Cerebellar cortex (tissue), 1 donor: ENCODE measurements at regions not wholly inside any gene's neighbourhood (a gene's known extent, or its start where the extent isn't known, plus 50 kb on each side); places are given as distances from the start of the nearest gene placed in this dataset.

Source experiments
- DNase-seq: peaks from one replicate; pipeline ENCODE4 v3.0.0-alpha.2; 2015; ENCODE audit warnings: low spot score

DNA sequence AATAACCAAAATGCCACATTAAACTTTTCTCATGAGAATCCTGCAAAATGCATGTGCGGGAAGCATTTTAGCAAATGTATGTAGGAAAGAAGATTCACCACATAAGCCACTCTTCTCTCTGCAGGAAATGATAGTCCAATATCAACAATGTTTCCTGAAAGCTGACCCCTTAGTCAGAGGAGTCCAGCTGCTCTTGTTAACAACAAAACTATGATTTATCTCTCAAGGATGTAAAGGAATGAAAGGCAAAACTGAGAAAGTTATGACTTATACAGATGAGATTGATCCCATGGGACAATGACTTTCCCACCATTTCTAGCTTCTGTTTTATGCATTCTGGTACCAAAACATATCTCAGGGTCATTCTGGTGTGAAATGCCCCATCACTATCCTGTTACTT is 125.0 kb upstream of the EDNRA start:
- no peak for DNase-seq

DNA sequence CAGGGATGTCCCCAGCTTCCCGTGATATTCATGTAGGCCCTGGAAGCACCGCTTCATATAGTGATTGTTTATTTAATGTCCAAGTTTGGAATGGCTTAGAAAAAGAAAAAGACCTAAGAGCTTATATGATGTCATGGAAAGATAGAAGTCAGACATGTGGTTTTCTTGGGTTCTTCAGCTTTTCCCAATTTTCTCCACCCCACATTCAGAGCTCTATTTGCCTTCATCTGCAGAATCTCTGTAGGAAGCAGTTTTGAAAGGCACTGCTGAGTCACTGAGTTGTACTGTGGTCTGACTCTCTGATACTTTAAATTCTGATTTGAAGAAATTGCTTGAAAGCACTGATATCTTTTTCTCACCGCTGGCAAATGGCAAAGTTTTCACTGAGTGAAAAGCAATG is 120.6 kb upstream of the EDNRA start:
- DNase-seq: no peak

DNA sequence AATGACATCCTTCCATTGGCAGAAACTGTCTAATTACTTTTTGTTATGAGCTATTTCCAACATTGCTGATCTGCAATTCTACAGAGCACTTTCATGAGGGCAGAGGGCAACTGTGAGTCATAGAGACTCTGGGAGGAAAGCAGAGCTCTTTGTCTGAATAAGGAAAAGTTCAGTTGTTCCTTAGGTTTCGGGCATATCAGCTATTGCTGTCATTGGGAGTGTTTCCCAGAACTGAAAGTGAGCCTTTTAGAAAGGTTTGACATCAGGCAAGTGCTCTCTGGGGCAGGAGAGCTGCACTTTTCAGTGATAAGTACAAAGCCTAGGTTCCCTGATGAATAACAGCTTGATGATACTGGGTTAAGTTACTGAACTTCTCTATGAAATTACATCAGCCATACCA is 119.2 kb upstream of the EDNRA start:
- no peak for DNase-seq

DNA sequence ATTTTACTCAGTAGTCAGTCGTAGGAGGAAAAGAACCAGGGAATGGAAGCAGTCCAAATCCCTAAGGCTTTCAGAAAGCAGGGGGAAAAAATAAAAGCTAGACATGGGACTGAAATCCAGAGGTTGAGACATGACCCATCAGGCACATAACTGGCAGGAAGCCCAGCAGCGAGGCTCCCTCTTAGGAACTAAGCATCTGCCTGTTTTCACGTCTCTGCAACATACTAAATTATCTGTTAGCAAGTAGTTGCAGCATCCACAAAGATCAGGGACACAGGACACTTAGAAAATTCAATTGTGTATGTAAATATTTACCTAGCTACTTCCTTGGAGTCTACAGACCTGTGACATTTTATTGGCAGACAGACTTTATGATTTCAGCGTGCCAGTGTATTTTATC is 118.0 kb upstream of the EDNRA start:
- no peak for DNase-seq

DNA sequence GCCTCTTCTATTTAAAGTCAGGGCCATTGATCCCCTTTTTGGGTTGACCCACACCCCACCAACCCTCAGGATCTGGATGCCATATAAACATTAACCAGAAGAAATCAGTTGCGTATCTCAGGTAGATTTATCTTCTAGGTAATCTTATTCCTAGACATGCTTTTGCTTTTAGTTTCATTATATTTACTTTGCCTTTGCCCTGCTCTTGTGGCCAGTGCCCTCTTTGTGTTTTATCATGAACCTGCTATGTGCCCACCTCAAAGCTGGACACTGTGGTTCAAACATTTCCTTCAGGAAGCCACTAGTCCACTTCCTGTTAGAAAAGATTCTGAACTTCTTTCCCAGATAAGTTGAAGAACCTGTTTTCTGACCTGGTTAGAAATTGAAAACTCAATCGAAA is 117.4 kb upstream of the EDNRA start:
- no peak for DNase-seq

DNA sequence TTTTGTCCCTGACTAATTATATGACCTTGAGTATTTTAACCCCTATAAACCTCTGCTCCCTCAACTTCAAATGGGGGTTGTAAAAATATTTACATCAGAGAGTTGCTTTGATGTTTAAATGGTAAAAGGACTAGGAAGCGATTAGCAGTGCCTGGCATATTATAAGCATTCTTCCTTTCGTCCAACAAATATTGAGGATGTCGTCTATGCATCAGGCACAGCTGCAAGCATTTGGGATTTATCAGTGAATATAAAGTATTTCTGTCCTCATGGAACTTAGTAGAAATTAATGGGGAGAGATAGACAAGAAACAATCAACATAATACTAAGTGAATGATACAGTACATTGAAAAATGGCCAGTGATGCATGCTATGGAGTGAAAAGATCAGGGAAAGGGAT is 115.5 kb upstream of the EDNRA start:
- DNase-seq: no peak

DNA sequence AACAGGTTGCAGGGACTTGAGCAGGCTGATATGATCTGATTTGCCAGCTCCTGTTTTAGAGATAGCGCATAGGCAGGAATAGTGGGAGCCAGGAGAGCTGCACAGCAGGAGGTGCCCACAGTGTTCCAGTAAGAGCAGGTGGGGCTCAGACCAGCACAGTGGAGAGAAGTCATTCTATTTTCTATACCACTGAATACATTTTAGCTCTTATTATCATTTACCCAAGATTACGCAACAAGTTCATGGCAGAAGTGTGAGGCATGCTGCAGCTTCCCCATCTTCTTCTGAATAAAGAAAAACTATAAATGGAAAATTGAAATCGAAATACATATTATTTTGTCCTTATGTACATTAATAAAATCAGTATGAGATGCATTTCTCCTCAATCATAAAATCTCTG is 114.7 kb upstream of the EDNRA start:
- DNase-seq: no peak

DNA sequence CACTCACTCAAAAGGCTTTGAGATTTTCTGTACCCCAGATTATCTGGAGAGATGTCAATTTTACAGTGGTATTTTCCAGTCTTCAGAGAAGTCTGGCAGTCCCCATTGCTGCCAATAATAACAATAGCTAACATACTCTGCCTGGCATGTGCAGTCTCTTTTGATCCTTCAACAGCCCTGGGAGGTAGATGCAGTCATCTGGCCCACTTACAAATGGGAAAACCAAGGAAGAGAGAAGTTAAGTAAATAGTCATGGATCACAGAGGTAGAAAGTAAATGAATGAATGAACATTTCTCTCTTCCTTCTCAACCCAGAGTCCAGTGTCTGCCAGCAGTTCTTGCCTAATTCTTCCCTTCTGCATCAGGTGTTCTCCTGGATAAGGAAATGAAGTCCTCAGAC is 113.0 kb upstream of the EDNRA start:
- DNase-seq: no peak

DNA sequence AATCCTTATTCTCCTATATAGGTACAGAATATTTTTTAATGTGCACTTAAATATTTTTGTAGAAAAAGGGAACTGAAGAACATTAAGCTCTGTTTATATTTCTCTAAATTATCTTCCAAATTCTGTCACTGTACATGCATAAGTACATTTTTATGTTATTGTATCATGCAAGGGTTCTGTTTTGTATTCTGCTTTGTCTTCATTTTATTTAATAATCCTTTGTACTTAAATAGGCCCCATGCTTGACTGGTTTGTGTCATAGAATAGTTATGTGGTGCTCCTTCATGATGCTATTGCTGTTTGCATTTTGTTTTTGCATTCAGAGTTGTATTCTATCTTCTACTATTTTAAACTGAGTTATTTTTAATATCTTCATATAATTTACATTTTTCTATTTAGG is 111.9 kb upstream of the EDNRA start:
- no peak for DNase-seq

DNA sequence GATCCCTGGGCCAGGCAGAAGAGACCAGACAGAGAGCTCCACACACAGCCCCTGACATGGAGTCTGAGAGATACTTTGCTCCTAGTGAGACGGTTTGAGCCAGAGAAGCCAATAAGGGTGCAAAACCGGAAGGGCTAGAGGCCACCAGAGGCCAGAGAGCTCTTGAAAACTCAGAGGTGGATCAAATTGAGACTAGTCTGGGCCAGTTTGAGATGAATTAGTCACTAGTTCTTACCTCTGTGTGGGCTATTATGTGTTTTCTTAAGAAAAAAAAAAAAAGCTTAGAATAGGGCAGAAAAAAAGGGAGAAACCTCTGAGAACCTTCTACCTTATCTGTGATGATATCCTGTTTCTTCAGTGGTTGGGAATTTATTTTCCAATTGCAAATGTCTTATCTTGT is 110.4 kb upstream of the EDNRA start:
- no peak for DNase-seq

DNA sequence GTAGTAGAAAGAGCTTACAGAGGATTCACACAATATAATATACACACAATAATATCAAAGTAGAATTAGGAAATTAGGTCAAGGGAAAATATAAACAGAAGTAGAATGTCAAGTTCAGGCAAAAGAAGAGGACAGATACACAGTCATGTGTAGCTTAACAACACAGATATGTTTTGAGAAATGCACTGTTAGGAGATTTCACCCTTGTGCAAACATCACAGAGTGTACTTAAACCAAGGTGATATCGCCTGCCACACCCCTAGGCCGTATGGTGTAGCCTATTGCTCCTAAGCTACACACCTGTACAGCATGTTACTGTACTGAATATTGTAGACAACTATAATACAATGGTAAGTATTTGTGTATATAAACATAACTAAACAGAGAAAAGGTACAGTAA is 110.0 kb upstream of the EDNRA start:
- no peak for DNase-seq

DNA sequence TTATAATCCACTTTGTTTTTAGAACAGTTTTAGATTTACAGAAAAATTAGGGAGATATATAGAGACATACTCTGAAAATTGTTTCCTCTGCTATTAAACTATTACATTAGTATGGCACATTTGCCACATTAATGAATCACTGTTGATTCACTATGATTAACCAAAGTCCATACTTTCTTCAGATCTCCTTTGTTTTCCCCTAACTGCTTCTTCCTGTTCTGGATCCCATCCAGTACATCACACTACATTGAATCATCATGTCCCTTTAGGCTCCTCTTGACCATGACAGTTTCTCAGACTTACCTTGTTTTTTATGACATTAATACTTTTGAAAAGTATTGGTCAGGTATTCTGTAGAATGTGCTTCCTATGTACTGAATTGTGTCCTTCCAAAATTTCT is 109.2 kb upstream of the EDNRA start:
- no peak for DNase-seq

DNA sequence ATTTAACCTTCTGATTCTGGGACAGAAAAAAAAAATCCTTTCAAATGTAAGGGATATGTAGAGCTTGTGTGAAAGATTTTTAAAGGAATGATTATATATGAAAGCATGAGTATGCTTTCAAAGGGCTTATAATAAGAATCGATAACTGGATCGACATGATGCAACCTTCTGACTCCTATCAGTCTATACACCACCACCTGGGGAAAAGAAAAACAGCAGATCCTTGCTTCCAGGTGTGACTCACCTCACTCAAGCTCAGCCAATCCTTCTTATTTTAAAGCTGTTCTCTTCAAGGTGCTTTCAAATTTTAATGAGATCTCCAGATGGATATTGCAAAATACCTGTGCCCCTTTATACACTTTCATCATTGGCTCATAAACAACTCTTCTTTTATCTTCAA is 102.1 kb upstream of the EDNRA start:
- DNase-seq: no peak

DNA sequence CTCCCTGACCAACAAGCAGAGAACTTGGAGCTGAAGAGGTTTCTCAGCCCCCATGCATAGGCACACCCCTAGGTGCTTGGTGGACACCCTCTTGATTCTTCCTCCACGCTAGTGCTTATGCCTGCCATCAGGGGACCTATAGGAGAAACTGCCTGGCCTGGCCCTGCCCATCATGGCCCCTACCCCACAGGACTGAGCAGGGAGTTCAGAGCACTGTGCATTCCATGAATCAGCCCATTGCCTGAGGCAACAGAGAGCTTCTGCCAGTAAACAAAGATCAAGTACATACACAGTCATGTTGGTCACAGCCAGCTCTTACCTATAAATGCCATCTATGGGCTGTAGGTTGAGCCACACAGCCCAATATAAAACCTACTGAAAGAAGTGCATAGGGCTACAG is 99.1 kb upstream of the EDNRA start:
- DNase-seq: no peak

DNA sequence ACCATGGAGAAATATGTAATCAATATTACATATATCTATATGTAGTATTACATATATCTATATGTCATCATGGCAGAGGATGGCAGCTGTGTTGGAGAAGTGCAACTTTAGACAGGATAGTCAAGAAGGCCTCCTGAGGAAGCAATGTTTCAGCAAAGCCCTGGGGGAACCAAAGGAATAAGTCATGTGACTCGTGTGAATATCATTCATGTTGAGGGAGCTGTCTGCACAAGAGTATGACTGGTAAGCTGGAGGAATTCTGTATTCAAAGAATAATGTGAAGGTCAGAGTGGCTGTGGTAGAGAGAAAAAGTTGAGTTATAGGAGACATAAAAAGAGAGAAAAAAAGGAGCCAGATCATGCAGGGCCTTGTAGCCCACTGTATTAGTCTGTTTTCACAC is 92.9 kb upstream of the EDNRA start:
- no peak for DNase-seq

DNA sequence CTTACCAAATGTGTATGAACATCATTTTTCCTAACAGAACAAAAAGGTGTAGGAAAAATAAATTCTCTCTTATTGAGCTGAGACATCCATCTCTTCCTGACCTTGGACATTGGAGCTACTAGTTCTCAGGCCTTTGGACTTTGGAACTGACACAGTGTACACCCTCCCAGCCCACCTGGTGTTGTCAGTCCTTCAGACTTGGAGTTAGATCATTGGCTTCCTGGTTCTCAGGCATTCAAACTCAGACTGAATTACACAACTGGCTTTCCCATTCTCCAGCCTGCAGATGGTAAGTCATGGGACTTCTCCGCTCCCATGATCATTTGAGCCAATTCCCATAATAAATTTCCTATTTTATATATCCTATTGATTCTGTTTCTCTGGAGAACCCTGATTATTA is 84.8 kb upstream of the EDNRA start:
- no peak for DNase-seq

DNA sequence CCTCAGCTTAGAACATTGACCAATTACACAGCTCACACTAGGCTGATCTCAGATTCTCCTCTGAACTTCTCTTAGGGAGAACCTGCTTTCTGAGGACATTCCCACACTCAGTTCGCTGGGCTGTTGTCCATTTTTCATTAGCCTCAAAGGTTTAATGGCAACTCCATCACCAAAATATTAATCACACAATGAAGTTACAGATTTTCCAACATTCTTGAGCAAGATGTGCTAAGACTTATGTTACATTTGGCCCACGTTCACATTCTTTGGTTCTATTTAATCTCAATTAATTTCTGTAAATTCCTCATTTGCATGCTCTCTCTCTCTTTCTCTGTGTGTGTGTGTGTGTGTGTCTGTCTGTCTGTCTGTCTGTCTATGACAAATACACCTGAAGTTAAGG is 82.3 kb upstream of the EDNRA start:
- DNase-seq: no peak

DNA sequence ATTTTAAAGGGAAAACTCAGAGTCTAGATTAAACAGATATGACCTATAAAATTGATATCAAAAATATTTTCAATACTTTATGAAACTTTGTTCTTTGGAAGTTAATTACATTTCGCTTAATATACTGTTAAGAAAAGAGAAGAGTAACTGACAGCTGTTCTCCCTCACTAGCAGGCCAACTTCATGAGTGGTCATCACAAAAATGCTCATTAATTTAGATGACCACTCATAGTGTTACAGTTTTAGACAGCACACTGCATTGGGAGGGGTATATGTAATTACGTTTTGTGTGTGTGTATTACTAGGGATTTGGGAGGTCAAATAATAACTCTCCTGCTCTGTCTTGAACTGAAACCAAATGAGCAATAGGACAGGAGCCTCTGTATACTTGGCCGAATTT is 80.2 kb upstream of the EDNRA start:
- DNase-seq: no peak

DNA sequence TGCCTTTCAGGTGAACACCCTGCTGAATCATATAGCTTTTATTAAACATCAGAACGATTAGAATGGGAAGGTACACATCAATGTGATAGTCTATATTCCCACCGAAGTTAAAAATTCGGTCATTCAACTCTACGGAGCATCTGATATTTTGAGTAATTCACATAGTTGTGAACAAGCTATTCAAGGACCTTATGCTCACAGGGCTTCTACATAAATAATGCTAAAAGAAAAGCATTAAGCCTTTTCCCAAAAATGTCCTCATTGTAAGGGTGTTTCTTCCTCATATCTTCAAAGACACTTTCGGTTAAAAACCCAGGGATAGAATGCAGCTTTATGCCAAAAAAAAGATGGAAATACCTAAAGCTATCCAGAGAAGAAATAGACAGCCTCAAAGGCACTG is 79.7 kb upstream of the EDNRA start:
- no peak for DNase-seq

DNA sequence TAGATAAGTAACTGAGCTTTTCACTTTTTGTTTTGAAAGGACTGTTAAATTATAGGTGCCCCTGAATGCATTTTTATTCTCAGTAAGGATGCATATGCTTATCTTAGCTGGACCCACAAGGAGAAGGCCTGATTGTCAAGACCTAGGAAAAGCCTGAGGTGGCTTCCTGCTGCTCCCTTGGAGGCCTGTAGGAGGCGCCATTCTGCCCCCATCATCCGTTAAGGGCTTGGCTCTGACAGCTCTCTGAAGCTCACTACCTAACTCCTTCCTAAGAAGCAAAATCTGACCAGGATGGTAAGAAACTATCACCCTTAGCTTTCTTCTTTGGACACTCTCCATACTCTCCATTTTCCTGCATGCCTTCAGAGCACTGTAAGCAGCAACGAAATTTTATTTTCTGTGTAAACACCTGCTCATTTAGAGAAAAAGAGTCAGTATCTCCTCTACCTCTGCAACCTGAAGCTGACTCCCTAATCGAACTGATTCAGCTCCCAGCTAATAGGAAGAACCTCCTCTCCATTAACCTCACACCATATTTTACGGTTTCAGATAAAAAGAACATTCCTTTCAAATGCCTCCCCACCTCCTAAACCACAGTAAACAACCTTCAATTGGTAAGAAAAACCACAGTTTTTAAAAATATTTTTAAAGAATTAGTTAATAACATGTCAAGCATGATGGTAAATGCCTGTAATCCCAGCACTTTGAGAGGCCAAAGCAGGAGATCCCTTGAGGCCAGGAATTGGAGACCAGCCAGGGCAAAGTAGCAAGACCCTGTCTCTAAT is 73.4 kb upstream of the EDNRA start:
- peak; percentile 1 for DNase-seq

DNA sequence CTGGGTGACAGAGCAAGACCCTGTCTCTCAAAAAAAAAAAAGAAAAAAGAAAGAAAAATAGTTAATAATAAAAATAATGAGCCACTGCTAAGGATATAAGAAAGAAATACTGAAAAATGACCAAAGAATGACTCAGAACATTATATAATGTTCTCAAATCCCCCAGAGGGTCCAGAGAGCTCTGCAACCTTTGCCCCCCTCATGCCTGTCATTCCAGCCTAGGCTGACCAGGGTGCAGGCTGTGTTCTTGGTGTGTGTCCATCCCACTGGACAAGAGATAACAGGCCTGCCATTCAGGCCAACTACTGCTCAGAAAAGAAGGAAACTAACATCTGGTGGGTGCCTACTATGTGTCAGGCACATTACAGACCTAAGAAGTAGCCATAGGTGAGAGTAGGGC is 72.7 kb upstream of the EDNRA start:
- DNase-seq: no peak

DNA sequence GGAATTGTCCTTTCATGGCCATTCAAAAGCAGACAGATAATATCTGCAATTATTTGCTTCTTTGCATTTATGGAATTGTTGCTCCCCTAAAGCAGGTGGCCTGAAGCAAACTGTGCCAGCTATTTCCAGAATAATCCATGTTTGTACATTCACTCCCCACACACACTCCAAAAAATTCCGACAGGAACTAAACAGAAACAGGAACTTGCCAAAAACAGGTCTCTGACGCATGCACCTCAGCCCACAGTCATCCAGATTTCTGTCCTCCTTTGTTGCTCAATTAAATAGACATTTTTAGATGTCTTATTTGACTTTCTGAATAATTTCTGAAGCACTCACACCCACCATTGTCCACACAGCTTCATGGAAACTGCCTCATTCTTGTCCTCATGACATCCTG is 71.5 kb upstream of the EDNRA start:
- no peak for DNase-seq

DNA sequence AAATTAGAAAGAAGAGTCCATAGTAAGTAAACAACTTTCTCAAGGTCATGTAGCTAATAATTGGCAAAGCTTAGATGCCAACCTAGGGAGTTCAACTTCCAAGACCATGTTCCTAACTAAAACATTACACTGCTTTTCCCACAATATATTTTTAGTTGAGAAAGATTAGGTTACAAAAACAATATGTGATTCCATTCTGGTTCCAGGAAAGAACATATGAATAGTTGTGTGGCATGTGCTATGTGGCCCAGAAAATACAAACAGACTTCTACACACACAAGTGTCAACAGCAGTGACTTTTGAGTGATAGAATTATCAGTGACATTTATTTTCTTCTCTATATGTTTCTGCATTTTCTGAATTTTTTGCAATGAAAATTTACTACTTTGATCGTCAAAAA is 62.7 kb upstream of the EDNRA start:
- no peak for DNase-seq

DNA sequence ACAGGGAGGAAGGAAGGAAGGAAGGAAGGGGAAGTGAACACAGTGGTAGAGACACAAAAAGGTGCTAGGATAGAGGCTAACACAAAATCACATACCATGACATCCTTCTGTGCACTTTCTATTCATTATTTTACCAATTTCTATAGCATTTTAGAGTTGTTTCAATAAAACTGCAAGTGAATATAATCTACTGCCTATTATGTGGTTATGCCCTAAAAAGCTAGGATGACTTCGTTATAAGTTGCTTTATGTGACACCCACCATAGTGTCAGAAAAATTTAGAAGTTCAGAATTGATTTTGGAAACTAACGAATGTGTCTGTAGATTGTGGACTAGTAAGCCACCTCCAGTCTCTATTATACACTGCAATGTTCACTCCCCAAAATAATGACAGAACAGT is 59.4 kb upstream of the EDNRA start:
- no peak for DNase-seq

DNA sequence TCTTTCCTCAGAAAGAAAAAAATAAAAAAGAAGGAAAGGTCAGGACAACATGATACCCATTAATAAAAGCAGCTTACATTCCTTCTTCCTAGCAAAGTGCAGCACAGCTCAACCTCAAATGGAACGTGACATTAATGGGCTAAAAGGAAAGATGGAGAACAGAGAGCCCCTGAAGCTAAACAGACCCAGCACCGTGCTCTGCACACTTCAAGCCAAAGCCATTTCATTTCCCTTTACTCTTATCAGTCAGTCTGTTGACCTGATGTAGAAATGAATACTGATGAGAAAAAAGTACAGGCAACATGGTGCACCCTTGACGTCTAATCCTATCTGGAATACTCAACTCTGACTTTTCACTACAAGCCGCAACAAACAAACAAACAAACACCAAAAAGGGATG is 57.7 kb upstream of the EDNRA start:
- DNase-seq: no peak
